HG03060 (cell line): ENCODE measurements at regions not wholly inside any gene's neighbourhood (a gene's known extent, or its start where the extent isn't known, plus 50 kb on each side); places are given as distances from the start of the nearest gene placed in this dataset.

ENCODE experiments used
- ATAC-seq: cut with Tn5 transposase; IDR thresholded peaks from one replicate; pipeline ENCODE4 v1.9.1; 2021; ENCODE audit warnings: low read depth, moderate number of reproducible peaks; ENCODE audit not compliant: unreplicated experiment

GRCh38 chr6:1513215-1513780 is 96.4 kb upstream of the FOXC1 start:
- ATAC-seq: no peak

GRCh38 chr6:1514078-1514477 is 95.6 kb upstream of the FOXC1 start:
- no peak for ATAC-seq

GRCh38 chr6:1515280-1515679 is 94.4 kb upstream of the FOXC1 start:
- ATAC-seq: no peak

- ATAC-seq: no peak
These were observed 93.9 kb upstream of the FOXC1 start for GRCh38 chr6:1515781-1516180.

GRCh38 chr6:1516742-1517520 is 92.8 kb upstream of the FOXC1 start:
- no peak for ATAC-seq

GRCh38 chr6:1518855-1519254 is 90.9 kb upstream of the FOXC1 start:
- no peak for ATAC-seq

GRCh38 chr6:1519597-1519996 is 90.1 kb upstream of the FOXC1 start:
- no peak for ATAC-seq

- no peak for ATAC-seq
These were observed 86.9 kb upstream of the FOXC1 start for GRCh38 chr6:1522779-1523178.

GRCh38 chr6:1524040-1524480 is 85.7 kb upstream of the FOXC1 start:
- no peak for ATAC-seq

GRCh38 chr6:1525364-1526038 is 84.2 kb upstream of the FOXC1 start:
- no peak for ATAC-seq

GRCh38 chr6:1526398-1527072 is 83.2 kb upstream of the FOXC1 start:
- no peak for ATAC-seq

GRCh38 chr6:1527073-1527457 is 82.7 kb upstream of the FOXC1 start:
- ATAC-seq: no peak

GRCh38 chr6:1535295-1535694 is 74.4 kb upstream of the FOXC1 start:
- no peak for ATAC-seq

- ATAC-seq: no peak
These were observed 72.9 kb upstream of the FOXC1 start for GRCh38 chr6:1536526-1537429.

- no peak for ATAC-seq
These were observed 71.3 kb upstream of the FOXC1 start for GRCh38 chr6:1538369-1538768.

- no peak for ATAC-seq
These were observed 70.8 kb upstream of the FOXC1 start for GRCh38 chr6:1538810-1539478.

GRCh38 chr6:1540864-1541521 is 68.7 kb upstream of the FOXC1 start:
- no peak for ATAC-seq

GRCh38 chr6:1542335-1542734 is 67.4 kb upstream of the FOXC1 start:
- ATAC-seq: no peak

- ATAC-seq: no peak
These were observed 67.0 kb upstream of the FOXC1 start for GRCh38 chr6:1542764-1543163.
